Inflammatory macrophage treated with lipopolysaccharide for 1 hour (primary cell): ENCODE measurements at regions not wholly inside any gene's neighbourhood (a gene's known extent, or its start where the extent isn't known, plus 50 kb on each side); places are given as distances from the start of the nearest gene placed in this dataset.

Experiments used
- DNase-seq, 2 donors: peaks; one replicate each; pipeline ENCODE4 v3.0.0-alpha.2; 2020 to 2022

DNA sequence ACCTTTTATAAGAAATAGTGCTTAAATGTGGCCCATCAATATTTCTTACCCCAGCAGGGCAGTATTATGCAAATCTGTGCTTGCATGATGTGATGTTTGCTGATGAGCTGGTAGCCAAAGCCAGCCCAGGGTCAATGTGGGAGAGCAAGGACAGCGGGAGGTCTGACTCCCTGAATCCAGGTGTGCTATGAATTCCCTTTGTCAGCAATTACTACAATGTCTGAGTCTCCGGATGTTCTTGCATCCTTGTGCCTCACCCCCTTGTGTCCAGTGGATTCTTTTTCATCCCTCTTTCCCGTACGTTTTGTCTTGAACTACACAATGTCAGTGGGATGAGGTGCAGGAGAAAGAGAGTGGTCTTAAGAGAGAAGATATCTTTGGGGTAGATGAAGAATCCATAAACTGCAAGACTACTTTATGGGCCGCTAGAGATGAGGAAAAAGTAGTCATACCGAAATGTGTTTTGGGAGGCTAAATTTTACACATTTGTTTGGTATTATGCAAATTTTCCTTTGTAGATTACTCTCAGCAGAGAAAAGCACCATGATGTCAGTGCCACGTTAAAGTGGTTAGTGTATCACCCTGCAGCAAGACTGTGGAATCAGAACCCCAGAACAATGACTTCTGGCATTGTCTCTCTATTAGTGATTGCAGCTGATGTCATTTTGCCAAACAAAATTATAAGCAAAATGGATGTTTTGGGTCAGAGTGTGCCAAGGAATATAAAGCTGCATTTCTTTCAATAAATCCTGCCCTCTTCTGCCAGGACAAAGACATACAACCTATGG lies 53.5 kb upstream of the TSHZ3 start:
- DNase-seq, result no peak

DNA sequence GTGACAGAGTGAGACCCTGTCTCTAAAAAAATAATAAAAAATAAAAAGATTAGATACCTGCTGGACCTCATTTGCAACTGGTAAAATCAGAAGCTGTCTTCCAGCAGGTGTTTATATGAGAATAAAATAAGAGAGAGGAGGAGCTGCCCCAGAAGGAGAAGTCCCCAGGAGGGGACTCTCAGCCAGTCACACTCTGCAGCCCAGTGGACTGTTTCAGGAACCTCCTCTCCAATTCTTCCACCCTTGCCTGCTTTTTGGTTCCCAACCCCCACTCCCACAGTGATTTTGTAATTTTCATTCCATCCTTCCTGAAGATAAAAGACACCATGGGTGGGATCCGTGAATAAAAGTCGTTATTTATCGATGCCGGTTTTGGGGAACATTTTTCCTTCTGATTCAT lies 56.9 kb upstream of the TSHZ3 start:
- DNase-seq, result no peak

DNA sequence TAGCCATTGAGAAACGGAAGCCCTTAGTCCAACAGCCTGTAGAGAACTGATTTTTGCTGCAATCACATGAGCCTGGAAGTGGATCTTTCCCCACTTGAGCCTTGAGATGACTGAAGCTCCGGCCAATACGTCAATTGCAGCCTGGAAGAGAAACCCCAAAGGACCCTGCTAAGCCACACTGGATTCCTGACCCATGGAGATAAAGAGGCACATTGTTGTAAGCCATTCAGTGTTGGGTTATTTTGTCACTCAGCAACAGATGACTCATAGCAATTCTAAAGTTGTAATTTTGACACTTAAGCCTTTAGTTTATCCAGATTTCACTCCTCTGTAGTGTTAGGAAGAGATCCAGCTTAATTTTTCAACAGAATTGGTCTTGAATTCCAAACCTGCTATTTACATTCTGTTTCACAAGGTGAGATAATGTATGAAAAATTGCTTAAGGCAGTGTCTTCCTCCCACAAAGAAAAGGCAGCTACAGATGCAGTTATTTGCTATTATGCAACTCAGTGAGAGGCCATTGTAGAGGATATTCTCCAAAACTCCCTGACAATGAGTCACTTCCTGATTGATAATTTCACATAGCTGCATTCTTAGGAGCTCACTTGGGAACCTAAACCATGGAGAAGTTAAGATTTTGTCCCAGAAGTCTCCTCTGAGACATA lies 59.4 kb upstream of the TSHZ3 start:
- peak; percentile 53 to 88 for DNase-seq

DNA sequence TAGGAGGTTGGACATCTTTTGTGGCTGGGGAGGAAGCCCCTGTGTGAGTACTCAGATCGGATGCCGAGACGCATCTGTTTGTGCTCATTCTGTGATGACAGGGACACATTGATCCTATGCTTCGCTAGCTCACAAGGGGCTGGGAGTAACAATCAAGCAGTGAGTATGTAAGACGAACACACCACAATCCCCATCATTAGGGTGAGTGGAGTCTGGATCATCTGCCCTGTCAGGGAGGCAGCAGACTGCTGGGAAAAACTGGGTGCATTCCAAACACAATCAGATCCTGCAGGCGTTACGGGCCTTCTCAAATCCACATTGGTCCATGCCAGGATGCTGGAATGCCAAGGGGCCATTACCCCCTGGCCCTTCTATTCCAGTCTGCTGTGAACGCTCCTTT lies 64.1 kb upstream of the TSHZ3 start:
- DNase-seq, result no peak

DNA sequence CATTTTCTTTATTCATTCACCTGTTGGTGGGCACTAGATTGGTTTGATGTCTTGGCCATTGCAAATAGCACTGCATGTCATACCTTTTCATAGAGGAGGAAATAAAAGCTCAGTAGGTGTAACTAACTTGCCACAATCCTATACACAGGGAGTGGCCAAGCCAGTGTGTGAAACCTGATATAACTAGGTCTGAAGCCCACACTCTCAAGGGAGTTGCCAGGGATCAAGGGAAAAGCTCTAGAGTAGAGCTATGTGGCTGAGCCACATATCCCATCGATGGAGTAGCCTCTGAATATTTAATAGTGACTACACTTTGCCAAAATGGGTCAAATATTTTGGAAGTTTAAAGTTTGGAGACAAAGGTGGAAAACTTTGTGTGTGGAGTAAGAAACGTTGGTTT lies 66.1 kb upstream of the TSHZ3 start:
- no peak for DNase-seq

DNA sequence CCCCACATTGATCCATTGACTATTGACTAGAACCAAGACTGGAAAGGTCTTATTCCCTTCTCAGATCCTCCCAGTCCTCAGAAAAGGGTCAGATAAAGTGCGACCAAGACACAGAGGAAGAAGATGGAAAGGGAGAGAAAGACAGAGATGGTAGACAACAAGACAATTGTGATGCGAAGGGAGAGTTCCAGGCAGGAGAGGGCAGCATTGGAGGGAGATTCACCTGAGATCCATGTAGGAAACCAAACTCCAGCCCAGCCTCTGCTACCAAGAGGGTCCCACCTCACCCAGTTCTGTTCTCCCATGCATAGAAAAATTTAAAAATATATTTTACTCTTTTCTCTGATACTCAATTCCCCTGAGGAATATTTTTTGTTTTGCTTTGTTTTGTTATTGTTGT lies 67.3 kb upstream of the TSHZ3 start:
- no peak for DNase-seq

DNA sequence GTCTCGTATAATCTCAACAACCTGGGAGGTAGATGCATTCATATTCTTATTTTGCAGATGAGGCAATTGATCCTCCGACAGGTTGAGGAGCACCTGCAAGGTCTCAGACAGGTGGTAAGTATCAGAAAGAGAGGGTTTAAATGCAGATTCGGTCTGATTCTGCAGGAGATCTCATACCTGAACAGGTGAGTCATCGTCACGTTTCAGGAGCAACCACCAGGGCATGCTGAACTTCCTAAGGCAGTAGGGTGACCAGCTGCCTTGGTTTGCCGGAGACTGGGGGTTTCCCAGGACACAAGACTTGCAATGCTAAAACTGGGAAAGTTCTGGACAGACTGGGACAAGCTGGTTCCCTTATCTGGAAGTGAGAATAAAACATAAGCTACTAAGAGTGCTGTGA lies 68.8 kb upstream of the TSHZ3 start:
- DNase-seq, result no peak

DNA sequence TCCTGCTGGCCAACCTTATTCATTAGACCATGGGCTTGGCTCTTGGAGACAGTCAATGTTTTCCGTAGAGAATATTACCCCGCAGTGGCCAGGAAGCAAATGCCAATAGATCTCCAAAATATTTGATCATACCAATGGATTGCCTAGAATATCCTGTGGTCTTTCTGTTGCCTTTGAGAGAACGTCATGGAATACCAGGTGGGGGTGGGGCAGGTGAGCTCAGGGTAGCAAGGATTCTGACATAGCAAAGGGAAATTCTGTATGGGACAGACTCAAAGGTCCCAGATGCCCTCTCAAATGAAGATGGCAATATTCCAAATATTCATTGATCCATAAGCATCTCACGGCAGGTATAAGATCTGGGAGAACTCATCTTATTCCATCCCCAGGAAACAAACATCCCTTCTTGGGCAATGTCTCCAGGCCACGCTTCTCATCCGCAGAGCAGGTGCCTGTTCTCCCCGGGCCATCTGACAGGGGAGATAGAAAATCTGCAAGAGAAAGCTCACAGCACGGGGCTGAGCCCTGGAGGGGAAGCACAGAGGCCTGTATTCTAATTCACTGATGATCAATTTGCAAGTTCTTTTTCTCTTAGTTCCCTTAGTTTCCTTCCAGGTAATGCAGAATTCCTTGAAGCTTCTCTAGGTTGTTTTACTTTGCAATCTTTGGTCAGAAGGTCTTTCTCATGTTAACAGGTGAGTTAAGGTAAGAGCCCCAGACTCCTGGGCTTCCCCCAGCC lies 69.6 kb upstream of the TSHZ3 start:
- DNase-seq, result no peak

DNA sequence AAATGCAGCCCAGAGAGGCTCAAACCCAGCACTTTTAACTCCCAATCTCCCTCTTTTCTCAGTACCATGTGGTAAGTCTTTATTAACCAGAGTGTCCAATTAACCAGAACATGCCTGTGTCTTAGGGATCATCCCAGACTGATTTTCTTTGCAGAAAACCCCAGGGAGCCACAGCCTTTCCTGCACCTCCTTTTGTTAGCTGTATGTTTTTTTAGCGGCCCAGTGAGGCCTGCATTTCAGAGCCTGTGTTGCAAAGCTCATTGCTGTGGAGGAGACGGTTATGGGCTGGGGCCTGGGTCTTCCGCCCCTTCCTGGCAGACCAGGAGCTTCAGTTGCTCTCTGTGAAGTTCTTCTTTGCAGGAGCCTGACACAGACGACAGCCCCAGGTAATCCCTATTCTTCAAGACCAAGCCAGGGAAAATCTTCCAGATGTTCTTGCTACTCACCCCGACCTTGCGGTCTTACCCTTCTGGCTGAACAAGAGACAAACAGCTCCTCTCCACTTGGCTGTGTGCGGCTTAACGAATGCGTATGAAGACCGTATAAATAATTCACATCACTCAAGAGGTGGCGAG lies 70.7 kb upstream of the TSHZ3 start:
- DNase-seq, result no peak

DNA sequence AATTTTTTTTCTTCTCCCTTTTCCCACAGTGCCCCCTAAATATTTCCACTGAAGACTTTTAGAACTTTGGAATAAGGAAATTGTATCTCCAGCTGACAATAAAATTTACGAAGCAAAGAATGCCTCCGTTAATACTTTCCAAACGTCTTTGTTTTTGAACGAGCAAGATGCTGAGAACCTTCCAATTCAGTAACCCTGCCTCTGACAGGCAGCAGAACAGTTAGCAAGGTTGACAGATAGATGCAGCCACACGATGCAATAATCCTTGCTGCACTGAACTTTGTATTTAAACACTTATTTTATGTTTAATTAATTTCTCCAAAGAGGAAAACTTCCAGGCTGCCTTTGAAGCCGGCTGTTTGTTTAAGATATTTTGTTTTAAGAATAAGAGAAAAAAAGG lies 71.8 kb upstream of the TSHZ3 start:
- no peak for DNase-seq

DNA sequence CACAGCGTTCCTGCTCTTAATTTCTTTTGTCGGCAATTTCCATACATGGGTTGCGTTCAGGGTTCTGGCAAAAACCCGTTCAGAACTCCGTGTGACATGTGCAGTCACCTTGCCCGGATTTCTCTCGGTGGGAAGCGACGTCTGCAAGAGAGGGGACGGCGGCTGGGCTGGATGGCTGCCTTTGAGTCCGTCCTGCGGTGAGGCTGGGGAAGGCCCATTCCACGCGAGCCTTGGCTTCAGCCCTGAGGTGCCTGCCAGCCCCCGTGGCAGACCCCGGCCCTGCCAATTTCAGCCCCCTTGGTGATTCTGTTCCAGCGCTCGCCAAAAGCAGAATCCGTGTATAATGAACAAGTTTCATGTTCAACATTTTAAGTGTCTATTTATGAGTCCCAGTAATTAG lies 72.6 kb upstream of the TSHZ3 start:
- no peak for DNase-seq

DNA sequence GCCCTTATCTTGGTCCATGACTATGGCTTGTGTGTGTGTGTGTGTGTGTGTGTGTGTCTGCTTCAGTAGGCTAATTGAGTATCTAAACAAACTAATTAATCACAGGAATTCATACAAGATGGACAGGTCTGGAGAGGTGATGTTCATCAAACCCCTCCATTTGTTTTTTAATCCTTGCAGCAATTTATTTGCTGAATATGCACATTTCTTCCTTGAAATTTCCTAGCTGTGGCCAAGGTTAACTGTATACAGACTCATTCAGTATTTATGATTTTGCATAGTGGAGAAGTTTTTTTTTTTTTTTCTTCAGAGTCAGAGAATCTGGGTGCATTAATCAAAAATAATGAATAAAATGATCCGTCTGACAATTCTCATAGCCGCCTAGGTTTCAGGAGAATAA lies 74.7 kb upstream of the TSHZ3 start:
- no peak for DNase-seq

DNA sequence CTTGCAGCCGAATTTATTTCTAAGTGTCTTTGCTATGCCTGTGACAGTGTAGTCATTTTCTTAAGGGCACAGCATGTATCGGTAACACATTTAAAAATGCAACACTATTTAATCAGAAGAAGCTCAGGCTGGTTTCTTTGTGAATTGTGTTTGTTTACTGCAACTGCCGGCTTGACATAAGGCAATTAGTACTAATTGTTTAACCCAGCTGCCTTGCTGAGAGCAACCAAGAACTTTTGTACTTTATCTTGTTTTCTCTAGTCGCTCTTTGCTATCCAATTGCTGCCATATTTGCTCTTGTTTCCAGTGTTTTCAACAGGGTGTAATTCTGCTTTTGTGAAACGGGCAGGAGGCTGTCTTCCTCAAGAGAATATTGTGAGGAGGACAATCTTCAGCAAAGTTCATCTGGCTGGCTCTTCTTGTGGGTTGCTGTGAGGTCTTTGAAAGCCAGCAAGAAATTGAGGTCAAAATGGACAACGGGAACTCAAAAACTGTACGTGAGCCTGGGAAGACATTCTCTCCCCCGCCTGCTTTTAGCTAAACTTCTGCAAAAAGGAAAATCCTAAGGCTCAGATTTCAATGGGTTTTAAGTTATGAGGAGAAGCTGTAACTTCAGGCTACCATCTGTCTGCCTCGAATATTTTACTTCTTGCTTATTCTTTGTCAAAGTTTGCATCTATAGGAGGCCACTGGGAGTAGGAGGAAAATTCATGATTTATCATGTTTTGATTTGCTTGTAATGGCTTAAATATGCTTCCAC lies 75.8 kb upstream of the TSHZ3 start:
- DNase-seq, result no peak

DNA sequence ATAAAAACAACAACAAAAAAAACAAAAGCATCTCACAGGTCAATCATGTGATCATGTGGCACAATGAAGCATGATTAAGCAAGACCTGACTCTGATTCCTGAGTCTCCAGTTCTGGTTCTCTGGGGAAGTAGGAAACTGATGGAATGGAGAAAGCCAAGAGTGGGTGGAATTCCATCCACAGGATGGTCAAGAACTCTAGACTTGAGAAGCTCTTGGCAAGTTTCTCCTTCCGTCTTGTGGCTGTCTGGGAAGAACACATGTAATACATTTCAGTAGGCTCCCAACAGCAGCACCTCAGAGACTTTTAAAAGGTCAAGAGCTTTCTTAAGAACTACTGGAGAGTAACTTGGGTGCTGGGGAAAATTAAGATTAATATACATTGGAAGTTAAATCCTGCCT lies 78.6 kb upstream of the TSHZ3 start:
- DNase-seq, result no peak

DNA sequence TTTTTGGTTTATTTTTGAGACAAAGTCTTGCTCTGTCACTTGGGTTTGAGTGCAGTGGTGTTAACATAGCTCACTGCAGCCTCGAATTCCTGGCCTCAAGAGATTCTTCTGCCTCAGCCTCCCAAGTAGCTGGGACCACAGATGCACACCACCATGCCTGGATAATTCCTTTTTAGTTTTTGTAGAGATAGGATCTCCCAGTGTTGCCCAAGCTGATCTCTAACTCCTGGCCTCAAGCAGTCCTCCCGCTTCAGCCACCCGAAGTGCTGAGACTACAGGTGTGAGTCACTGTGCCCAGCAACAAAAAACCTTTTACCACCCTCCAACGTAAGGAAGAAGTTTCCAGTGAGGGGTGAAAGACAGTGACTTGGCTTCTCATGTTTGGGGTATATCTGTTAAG lies 81.1 kb upstream of the TSHZ3 start:
- DNase-seq, result no peak

DNA sequence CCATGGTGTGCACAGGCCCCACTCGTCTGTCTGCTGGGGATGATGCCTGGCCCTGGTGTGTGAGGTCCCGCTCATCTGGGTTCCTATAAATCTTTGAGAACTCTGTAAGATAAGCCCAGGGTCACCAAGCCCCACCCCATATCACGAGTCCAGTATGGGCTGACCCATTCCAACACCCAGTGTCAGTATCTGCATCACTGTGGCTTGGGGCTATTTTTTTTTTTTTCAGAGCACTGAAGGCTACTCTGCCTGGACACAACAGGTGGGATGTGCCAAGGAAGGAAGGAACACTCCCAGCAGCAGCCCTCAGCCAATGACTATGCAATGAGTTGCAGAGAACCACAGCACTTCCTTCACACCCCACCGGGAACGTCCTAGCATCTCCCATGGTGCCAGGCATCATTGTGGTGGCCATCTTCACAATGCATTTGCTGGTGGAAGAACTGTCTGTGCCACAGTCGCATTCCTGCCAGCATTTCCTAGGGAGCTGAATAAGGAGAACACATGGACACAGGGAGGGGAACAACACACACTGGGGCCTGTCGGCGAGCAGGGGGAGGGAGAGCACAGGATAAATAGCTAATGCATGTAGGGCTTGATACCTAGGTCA lies 83.1 kb upstream of the TSHZ3 start:
- DNase-seq, result no peak

DNA sequence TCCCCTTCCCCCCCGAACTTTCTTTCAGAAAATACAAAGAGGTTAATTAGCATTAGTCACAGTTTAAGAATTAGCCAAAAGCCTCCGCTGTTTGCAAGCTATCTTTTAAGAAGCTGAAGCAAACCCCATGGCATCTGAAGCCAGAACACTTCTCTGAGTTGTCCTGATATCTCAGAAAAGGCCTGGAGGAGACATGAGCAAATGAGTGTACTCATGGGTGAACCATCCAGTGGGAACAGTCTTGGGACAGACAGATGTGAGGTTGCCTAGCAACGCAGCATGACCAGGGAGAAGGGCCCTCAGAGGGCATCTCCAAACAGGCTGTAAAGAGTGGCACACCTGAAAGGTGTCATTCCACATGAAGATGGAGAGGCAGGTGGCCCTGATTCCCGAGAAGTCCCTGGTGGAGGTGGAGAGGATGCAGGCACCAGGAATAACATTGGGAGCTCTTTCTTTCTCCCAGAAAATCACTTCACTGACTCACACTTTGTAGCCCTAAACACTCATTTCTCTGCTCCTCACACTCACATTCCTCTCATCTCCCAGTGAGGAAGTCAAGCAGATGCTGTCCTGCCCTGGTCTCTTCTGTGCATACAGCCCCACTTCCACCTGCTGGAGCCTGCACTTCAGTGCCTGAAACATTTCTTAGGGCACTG lies 87.0 kb upstream of the TSHZ3 start:
- no peak for DNase-seq

DNA sequence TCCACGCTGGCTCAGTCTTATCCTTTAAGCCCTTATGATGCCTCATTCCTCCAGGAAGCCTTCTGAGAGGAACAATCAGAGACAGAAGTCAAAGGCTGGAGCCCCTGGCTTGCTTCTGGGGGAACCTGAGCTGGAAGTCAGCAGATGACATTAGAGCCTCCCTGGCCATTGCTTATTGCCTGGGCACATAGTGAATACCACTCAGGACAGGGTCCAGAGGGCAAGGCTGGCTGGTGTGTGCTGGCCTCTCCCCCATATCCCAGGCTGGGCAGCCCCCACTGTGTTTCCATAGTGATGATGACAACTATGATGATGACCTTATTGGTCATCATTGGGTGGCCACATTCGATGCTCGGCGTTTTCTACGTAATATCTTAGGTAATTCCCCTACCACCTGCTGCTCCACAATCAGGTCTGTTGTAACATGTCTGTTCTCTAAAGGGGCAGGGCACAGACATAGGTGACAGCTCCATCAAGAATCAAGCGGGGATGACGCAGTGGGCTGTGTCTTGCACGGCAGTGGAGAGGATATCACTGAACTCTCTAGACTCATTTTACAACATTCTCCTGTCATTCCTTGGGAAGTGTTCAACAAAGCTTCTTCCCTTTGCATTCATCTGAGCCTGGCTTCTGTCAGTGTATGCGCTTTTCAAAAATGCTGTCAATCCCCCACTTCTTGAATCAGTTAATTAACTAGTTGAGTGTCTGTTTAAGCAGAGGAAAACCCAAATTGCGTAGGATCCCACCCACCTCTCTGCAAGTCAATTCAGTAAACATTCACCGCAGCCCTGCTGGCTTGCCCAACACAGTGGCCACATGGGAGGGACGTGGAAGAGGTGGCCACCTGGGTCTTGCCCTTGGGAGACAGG lies 89.4 kb upstream of the TSHZ3 start:
- DNase-seq, result no peak

DNA sequence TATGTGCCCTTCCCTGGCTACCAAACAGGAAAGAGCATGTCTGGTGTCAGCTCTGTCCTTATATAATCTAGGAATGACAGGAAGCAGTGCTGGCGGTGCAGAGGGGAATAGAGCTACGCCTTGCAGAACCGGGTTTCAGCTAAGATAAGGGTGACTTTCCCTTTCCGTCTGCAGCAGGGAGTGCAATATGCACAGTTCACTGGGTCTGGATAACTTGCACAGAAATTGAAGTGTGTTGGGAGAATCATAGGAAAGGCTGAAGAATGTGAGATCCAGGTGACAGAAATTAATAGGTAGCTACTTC lies 90.0 kb upstream of the TSHZ3 start:
- DNase-seq, result no peak

DNA sequence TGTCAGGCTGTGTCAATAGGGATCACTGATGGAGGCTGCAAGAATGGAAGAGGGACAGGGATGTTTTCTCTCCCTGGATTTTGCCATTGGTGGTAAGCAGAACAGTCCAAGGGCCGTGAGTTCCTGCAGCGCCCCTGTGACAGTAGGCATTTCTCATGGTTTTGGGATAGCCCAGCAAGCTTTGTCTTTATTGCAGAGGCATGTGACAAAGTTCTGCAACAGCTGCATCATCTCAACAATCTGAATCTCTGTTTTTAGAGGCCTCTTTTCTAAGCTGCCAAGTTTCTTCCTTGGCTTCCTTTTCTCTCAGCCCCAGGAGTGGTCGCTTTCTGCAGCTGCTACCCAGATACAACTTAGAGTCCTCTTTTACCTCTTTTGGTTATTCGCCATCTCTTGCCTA lies 95.7 kb upstream of the TSHZ3 start:
- no peak for DNase-seq

DNA sequence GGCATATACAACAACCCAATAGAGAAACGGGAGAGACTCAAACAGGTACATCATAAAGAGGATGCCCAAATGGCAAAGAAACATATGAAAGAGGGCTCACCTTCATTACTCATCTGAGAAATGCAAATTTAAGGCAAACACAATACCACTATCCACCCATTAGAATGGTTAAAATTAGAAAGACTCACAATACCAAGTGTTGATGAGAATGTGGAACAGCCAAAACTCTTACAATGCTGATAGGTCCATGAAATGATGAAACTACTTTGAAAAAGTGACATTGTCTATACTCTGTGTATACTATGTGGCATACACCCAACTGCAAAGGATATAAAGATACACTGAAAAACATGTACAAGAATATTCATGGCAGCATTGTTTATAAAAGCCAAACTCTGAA lies 96.2 kb upstream of the TSHZ3 start:
- DNase-seq, result no peak
